Right lobe of liver (tissue), 4 donors: ENCODE measurements at regions not wholly inside any gene's neighbourhood (a gene's known extent, or its start where the extent isn't known, plus 50 kb on each side); places are given as distances from the start of the nearest gene placed in this dataset.

ENCODE experiments used
- CTCF ChIP-seq, 4 donors: fragments of 200-600 bp in 3 of 4; fragments of 450-650 bp in 1 of 4; IDR thresholded peaks; one replicate each; pipeline versions ENCODE4 v1.5.1 to v1.8.0; 2016 to 2022; ENCODE audit warnings: antibody characterized with exemption in 4 of 4, mild to moderate bottlenecking in 2 of 4
- POLR2A ChIP-seq: fragments of 450-650 bp; IDR thresholded peaks from one replicate; pipeline ENCODE4 v1.6.1; 2017; ENCODE audit warnings: antibody characterized with exemption, mild to moderate bottlenecking
- donor health status: DM: no; HTN: no; CAD: no.
- donor health status: DM: no; HTN: no; CAD: no.
- donor health status: DM: no; HTN: yes; CAD: no.

GRCh38 chrY:19134426-19134825, 360.9 kb upstream of the HSFY2 start:
- TF ChIP-seq CTCF (IDR thresholded peaks at IDR 0.05) (no peak), POLR2A (no peak)
